Endodermal cell (in vitro differentiated cells): ENCODE measurements at regions not wholly inside any gene's neighbourhood (a gene's known extent, or its start where the extent isn't known, plus 50 kb on each side); places are given as distances from the start of the nearest gene placed in this dataset.

Experiments
- DNase-seq: peaks from one replicate; pipeline ENCODE4 v3.0.0-alpha.2; 2017
- H3K27ac ChIP-seq: 2 replicates; pipeline ENCODE4 v1.5.1; 2013; ENCODE audit warnings: mild to moderate bottlenecking, low read depth, low read length, moderate library complexity
- H3K27me3 ChIP-seq: 2 replicates; pipeline ENCODE4 v1.6.1; 2013; ENCODE audit warnings: mild to moderate bottlenecking, low read length, moderate library complexity; ENCODE audit not compliant: insufficient read depth, control insufficient read depth, poor library complexity, severe bottlenecking
- H3K36me3 ChIP-seq: 2 replicates; pipeline ENCODE4 v1.7.0; 2013; ENCODE audit warnings: mild to moderate bottlenecking, low read length, moderate library complexity; ENCODE audit not compliant: control insufficient read depth, insufficient read depth
- H3K4me1 ChIP-seq: one replicate; pipeline ENCODE4 v1.7.0; 2013; ENCODE audit warnings: low read length; ENCODE audit not compliant: control insufficient read depth, insufficient read depth
- H3K4me3 ChIP-seq: 2 replicates; pipeline ENCODE4 v1.5.1; 2013; ENCODE audit warnings: mild to moderate bottlenecking, low read length, moderate library complexity
- H3K9ac ChIP-seq: 2 replicates; pipeline ENCODE4 v1.6.1; 2013; ENCODE audit warnings: mild to moderate bottlenecking, low read length, moderate library complexity; ENCODE audit not compliant: poor library complexity, severe bottlenecking; ENCODE audit errors: extremely low read depth
- H3K9me3 ChIP-seq: 2 replicates; pipeline ENCODE4 v1.6.1; 2013; ENCODE audit warnings: mild to moderate bottlenecking, low read length, moderate library complexity; ENCODE audit not compliant: control insufficient read depth
- H3K27ac Mint-ChIP-seq: 2 replicates; pipeline ENCODE4 v1.8.0; 2020; ENCODE audit warnings: mixed read lengths
- H3K27me3 Mint-ChIP-seq: 2 replicates; pipeline ENCODE4 v1.8.0; 2021; ENCODE audit warnings: mild to moderate bottlenecking, mixed read lengths; ENCODE audit not compliant: insufficient read depth
- H3K36me3 Mint-ChIP-seq: 2 replicates; pipeline ENCODE4 v1.8.0; 2020; ENCODE audit warnings: low read depth, mixed read lengths
- H3K4me1 Mint-ChIP-seq: 2 replicates; pipeline ENCODE4 v1.8.0; 2020; ENCODE audit warnings: mixed read lengths
- H3K4me3 Mint-ChIP-seq: 2 replicates; pipeline ENCODE4 v1.8.0; 2020; ENCODE audit warnings: mild to moderate bottlenecking, moderate library complexity, mixed read lengths
- H3K9me3 Mint-ChIP-seq: 2 replicates; pipeline ENCODE4 v1.8.0; 2020; ENCODE audit warnings: mild to moderate bottlenecking, mixed read lengths
- WGBS, 2 experiments: methylation state at CpG; one replicate each; pipeline versions ENCODE4 v1.1.5 to v1.1.7; 2013; ENCODE audit warnings: missing lambda C conversion rate in 2 of 2, mixed read lengths in 1 of 2; ENCODE audit not compliant: insufficient coverage in 1 of 2, insufficient read length in 1 of 2; 5-methylcytosine and 5-hydroxymethylcytosine counted together
- TF ChIP-seq, protein P1 (sequence below): fragments of 200-600 bp; sonication (generic); conservative IDR thresholded peaks from 2 replicates; pipeline ENCODE4 v1.5.0; 2021; ENCODE audit warnings: antibody characterized with exemption, mild to moderate bottlenecking

DNA sequence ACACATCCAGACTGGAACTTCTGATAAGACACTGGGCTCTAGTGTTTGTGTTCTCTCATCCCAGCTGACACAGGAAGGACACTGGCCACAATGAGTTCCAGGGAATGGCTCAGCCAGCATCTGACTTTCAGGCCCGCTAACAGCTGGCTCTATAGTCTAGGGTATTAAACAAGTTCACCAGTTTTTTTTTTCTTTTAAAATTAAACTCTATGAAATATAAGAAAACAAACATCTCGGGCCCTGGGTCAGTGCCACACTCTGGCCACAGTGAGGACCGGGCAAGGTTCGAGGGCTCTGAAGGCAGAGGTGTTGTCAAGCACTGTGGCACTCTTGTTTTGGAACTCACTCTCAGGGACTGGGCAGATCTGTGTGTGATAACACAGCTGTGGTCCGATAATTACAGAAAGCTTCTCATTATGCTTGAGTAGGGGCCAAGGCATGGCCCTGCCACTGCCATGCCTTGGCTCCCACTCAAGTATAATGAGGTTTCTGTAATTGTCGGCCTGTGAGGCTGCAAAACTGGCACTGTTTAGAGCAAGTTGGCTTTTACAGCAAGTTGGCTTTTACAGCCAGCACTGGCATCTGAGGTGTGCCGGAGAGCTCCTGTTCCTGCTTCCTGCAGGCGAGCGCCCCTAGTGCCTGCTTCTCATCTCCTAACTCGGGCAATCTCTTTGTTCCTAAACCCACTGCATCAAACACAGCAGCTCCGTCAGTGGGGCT lies 62.8 kb downstream of the PPP1R2C start:
- WGBS, 2 experiments, result 35 to 64% methylated on average over 5 to 11 of the region's 11 CpGs
- no peaks in the 10 kb centered on the region for H3K27me3 Mint-ChIP-seq
- TF ChIP-seq, protein P1, sequence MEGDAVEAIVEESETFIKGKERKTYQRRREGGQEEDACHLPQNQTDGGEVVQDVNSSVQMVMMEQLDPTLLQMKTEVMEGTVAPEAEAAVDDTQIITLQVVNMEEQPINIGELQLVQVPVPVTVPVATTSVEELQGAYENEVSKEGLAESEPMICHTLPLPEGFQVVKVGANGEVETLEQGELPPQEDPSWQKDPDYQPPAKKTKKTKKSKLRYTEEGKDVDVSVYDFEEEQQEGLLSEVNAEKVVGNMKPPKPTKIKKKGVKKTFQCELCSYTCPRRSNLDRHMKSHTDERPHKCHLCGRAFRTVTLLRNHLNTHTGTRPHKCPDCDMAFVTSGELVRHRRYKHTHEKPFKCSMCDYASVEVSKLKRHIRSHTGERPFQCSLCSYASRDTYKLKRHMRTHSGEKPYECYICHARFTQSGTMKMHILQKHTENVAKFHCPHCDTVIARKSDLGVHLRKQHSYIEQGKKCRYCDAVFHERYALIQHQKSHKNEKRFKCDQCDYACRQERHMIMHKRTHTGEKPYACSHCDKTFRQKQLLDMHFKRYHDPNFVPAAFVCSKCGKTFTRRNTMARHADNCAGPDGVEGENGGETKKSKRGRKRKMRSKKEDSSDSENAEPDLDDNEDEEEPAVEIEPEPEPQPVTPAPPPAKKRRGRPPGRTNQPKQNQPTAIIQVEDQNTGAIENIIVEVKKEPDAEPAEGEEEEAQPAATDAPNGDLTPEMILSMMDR, result peak; percentile 86
- DNase-seq, result peak; percentile 91
- no peak overlapping the region for H3K4me3 Mint-ChIP-seq
- H3K27ac ChIP-seq, result peak overlapping the region; percentile 21
- H3K36me3 ChIP-seq, result no peaks in the 10 kb centered on the region
- no peak overlapping the region for H3K4me3 ChIP-seq
- H3K9me3 ChIP-seq, result no peaks in the 10 kb centered on the region
- H3K27ac Mint-ChIP-seq, result no peak overlapping the region
- peaks cover 6% of the 10 kb centered on the region for H3K9me3 Mint-ChIP-seq
- H3K9ac ChIP-seq, result no peak overlapping the region
- peaks cover 37% of the 10 kb centered on the region for H3K4me1 Mint-ChIP-seq
- H3K27me3 ChIP-seq, result no peaks in the 10 kb centered on the region
- H3K36me3 Mint-ChIP-seq, result no peaks in the 10 kb centered on the region
- H3K4me1 ChIP-seq, result no peaks in the 10 kb centered on the region

DNA sequence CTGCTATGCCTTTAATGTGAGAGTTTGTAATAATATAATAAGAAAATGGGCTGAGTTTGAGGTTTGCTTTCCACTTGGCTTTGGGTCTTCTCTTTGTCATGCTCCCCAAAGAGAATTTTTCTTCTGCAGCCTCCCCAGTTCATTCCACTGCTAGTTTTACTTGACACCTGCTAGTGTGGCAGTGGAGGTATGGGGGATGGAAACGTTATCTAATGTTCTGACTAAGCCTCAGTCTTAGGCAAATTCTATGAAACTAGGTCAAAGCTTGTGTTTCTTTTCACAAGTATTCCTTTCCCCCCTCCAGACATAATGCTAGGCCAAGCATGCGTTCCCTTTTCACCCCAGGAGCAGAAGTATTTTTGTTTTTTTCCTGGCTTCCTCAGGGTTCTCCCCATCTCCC lies 67.5 kb downstream of the PPP1R2C start:
- TF ChIP-seq, protein P1, result no peak
- no peak for DNase-seq
- 100% methylated on average over 1 of the region's 2 CpGs; no CpG with 5 or more reads in 1 of the 2 experiments for WGBS, 2 experiments
- Mint-ChIP-seq H3K4me1 (peaks cover 33% of the 10 kb centered on the region), H3K27ac (no peak overlapping the region), H3K4me3 (no peak overlapping the region), H3K27me3 (no peaks in the 10 kb centered on the region), H3K36me3 (no peaks in the 10 kb centered on the region), H3K9me3 (peaks cover 1% of the 10 kb centered on the region)
- Histone ChIP-seq H3K4me3 (no peak overlapping the region), H3K4me1 (no peaks in the 10 kb centered on the region), H3K36me3 (no peaks in the 10 kb centered on the region), H3K9ac (no peak overlapping the region), H3K27ac (no peak overlapping the region), H3K9me3 (no peaks in the 10 kb centered on the region), H3K27me3 (no peaks in the 10 kb centered on the region)

DNA sequence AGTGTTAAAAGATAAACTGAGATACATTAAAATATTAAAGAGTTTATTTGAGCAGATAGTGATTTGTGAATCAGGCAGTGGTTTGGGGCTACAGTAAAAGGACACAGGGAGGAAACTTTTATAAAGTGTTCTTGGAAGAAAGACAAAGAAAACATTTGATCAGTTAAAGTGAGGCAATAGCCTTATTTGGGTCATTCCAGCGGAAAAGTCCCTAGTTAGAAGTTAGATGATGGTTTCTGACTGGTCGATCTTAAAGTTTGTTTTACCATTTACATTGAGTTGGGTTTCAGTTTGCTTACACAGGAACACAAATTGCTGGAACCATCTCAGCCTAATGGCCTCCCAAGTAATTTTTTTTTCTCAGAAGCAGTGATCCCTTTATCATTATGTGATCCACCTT lies 69.7 kb downstream of the PPP1R2C start:
- Mint-ChIP-seq H3K4me3 (no peak overlapping the region), H3K9me3 (peaks cover 1% of the 10 kb centered on the region), H3K27me3 (no peaks in the 10 kb centered on the region), H3K27ac (no peak overlapping the region), H3K4me1 (peaks cover 15% of the 10 kb centered on the region), H3K36me3 (no peaks in the 10 kb centered on the region)
- DNase-seq, result no peak
- no peaks in the 10 kb centered on the region for H3K27me3 ChIP-seq
- H3K9ac ChIP-seq, result no peak overlapping the region
- no peaks in the 10 kb centered on the region for H3K9me3 ChIP-seq
- H3K4me1 ChIP-seq, result no peaks in the 10 kb centered on the region
- TF ChIP-seq, protein P1, result no peak
- no peak overlapping the region for H3K27ac ChIP-seq
- 95% methylated on average over 2 of the region's 2 CpGs; no CpG with 5 or more reads in 1 of the 2 experiments for WGBS, 2 experiments
- no peaks in the 10 kb centered on the region for H3K36me3 ChIP-seq
- H3K4me3 ChIP-seq, result no peak overlapping the region
